H1 (cell line): ENCODE measurements at regions not wholly inside any gene's neighbourhood (a gene's known extent, or its start where the extent isn't known, plus 50 kb on each side); places are given as distances from the start of the nearest gene placed in this dataset.

Experiments used
- CTCF ChIA-PET: fragments of 300-600 bp; sonication (Branson Sonifier 250); formaldehyde crosslinking; loops from one replicate; lab custom pipeline; 2021; ENCODE audit not compliant: partially characterized antibody; lab: Charles Lee
- POLR2A ChIA-PET: fragments of 300-600 bp; sonication (Branson Sonifier 250); formaldehyde crosslinking; loops from one replicate; lab custom pipeline; 2021; ENCODE audit warnings: inconsistent platforms; ENCODE audit not compliant: partially characterized antibody; lab: Charles Lee
- DNase-seq, 2 experiments: peaks; one replicate each; pipeline versions ENCODE4 v3.0.0 to v3.0.0-alpha.2; 2010 to 2022; ENCODE audit warnings: low spot score in 2 of 2, low read depth in 1 of 2, mixed read lengths in 1 of 2
- FAIRE-seq: peaks from 2 replicates; lab custom pipeline; 2011; peaks lifted over from hg19 to GRCh38; lab: Jason Lieb, UNC
- H2AFZ ChIP-seq: 2 replicates; pipeline ENCODE4 v1.8.1; 2012; ENCODE audit warnings: low read length, inconsistent platforms
- H2AK5ac ChIP-seq: 2 replicates; pipeline ENCODE4 v1.6.1; 2013; ENCODE audit warnings: low read depth, low read length
- H2BK120ac ChIP-seq: replicated peaks from 2 replicates; pipeline ENCODE3; 2013; ENCODE audit warnings: low read depth, low read length, inconsistent platforms
- H2BK12ac ChIP-seq: 2 replicates; pipeline ENCODE4 v1.6.1; 2013; ENCODE audit warnings: low read depth, low read length
- H2BK15ac ChIP-seq: 2 replicates; pipeline ENCODE4 v1.6.1; 2013; ENCODE audit warnings: low read length
- H2BK20ac ChIP-seq: 2 replicates; pipeline ENCODE4 v1.6.1; 2013; ENCODE audit warnings: low read length
- H2BK5ac ChIP-seq: 2 replicates; pipeline ENCODE4 v1.6.1; 2013; ENCODE audit warnings: low read depth, low read length
- H3K14ac ChIP-seq: 2 replicates; pipeline ENCODE4 v1.6.1; 2013; ENCODE audit warnings: inconsistent platforms; ENCODE audit not compliant: insufficient read length
- H3K18ac ChIP-seq: 2 replicates; pipeline ENCODE4 v1.6.1; 2013; ENCODE audit warnings: low read length; ENCODE audit errors: extremely low read depth
- H3K23ac ChIP-seq: 2 replicates; pipeline ENCODE4 v1.6.1; 2013; ENCODE audit warnings: inconsistent platforms; ENCODE audit not compliant: insufficient read length
- H3K23me2 ChIP-seq: 2 replicates; pipeline ENCODE4 v1.6.1; 2013; ENCODE audit warnings: low read depth, low read length
- H3K27ac ChIP-seq: 2 replicates; pipeline ENCODE4 v1.6.1; 2011; ENCODE audit warnings: low read depth, low read length, inconsistent platforms
- H3K27me3 ChIP-seq, 4 experiments: replicated peaks in 1 of 4; 1 replicate in 1 of 4; 2 replicates in 3 of 4; pipeline versions ENCODE4 v1.6.1 to v1.8.1; 2011 to 2013; ENCODE audit warnings: low read length in 3 of 4, mild to moderate bottlenecking in 3 of 4, inconsistent platforms in 2 of 4, mixed read lengths in 2 of 4, moderate library complexity in 1 of 4; ENCODE audit not compliant: control insufficient read depth in 3 of 4, insufficient read depth in 3 of 4; ENCODE audit errors: extremely low read depth in 1 of 4
- H3K36me3 ChIP-seq, 4 experiments: 2 replicates each; pipeline versions ENCODE4 v1.6.1 to v1.8.1; 2011 to 2013; ENCODE audit warnings: mild to moderate bottlenecking in 4 of 4, low read length in 3 of 4, moderate library complexity in 2 of 4, control low read depth in 1 of 4, inconsistent platforms in 1 of 4; ENCODE audit not compliant: insufficient read depth in 4 of 4, control insufficient read depth in 2 of 4
- H3K4ac ChIP-seq: replicated peaks from 2 replicates; pipeline ENCODE3; 2013; ENCODE audit warnings: low read length, low read depth, mixed read lengths, inconsistent platforms; ENCODE audit not compliant: insufficient read length
- H3K4me1 ChIP-seq, 4 experiments: replicated peaks in 1 of 4; 1 replicate in 1 of 4; 2 replicates in 3 of 4; pipeline versions ENCODE4 v1.6.1 to v1.8.1; 2011 to 2013; ENCODE audit warnings: low read length in 3 of 4, inconsistent platforms in 2 of 4, mixed read lengths in 1 of 4; ENCODE audit not compliant: insufficient read depth in 4 of 4, control insufficient read depth in 3 of 4
- H3K4me2 ChIP-seq, 2 experiments: 2 replicates each; pipeline versions ENCODE4 v1.6.1 to v1.8.1; 2011 to 2013; ENCODE audit warnings: low read depth in 2 of 2, low read length in 2 of 2, control low read depth in 1 of 2, inconsistent platforms in 1 of 2, mild to moderate bottlenecking in 1 of 2; ENCODE audit not compliant: insufficient read depth in 1 of 2
- H3K4me3 ChIP-seq, 4 experiments: fragments of 200-600, 300-600 bp in 1 of 4; sonication (generic), shearing (Covaris generic), sonication (Bioruptor Twin) in 1 of 4; 2 replicates each; pipeline versions ENCODE4 v1.5.1 to v1.8.1; 2011 to 2016; ENCODE audit warnings: low read length in 4 of 4, low read depth in 3 of 4, control low read depth in 2 of 4, inconsistent platforms in 2 of 4, mild to moderate bottlenecking in 2 of 4, mixed read lengths in 1 of 4, moderate library complexity in 1 of 4; ENCODE audit not compliant: insufficient read depth in 2 of 4; ENCODE audit errors: extremely low read depth in 1 of 4
- H3K56ac ChIP-seq: replicated peaks from 2 replicates; pipeline ENCODE3; 2013; ENCODE audit warnings: low read depth, mild to moderate bottlenecking, mixed read lengths, low read length, inconsistent platforms; ENCODE audit not compliant: insufficient read length
- H3K79me1 ChIP-seq: 2 replicates; pipeline ENCODE4 v1.6.1; 2013; ENCODE audit warnings: low read depth, low read length, control low read depth
- H3K79me2 ChIP-seq, 2 experiments: 2 replicates each; pipeline versions ENCODE4 v1.6.1 to v1.8.1; 2012 to 2013; ENCODE audit warnings: low read length in 2 of 2, mild to moderate bottlenecking in 2 of 2, inconsistent platforms in 1 of 2; ENCODE audit not compliant: insufficient read depth in 2 of 2, control insufficient read depth in 1 of 2
- H3K9ac ChIP-seq, 4 experiments: replicated peaks in 1 of 4; 1 replicate in 1 of 4; 2 replicates in 3 of 4; pipeline versions ENCODE4 v1.6.1 to v1.8.1; 2011 to 2013; ENCODE audit warnings: low read depth in 3 of 4, low read length in 3 of 4, control low read depth in 2 of 4, mild to moderate bottlenecking in 2 of 4, moderate library complexity in 2 of 4, inconsistent platforms in 1 of 4; ENCODE audit errors: extremely low read depth in 1 of 4
- H3K9me3 ChIP-seq, 2 experiments: 2 replicates each; pipeline versions ENCODE4 v1.6.1 to v1.8.1; 2012 to 2013; ENCODE audit warnings: mild to moderate bottlenecking in 2 of 2, moderate library complexity in 2 of 2, control low read depth in 1 of 2, inconsistent platforms in 1 of 2, low read depth in 1 of 2, low read length in 1 of 2, mixed read lengths in 1 of 2; ENCODE audit not compliant: insufficient read depth in 2 of 2
- H4K20me1 ChIP-seq, 2 experiments: replicated peaks in 1 of 2; 2 replicates each; pipeline versions ENCODE3 to v1.8.1; 2011 to 2013; ENCODE audit warnings: inconsistent platforms in 2 of 2, low read length in 2 of 2, mild to moderate bottlenecking in 1 of 2; ENCODE audit not compliant: insufficient read depth in 2 of 2, control insufficient read depth in 1 of 2
- H4K5ac ChIP-seq: 2 replicates; pipeline ENCODE4 v1.6.1; 2013; ENCODE audit warnings: low read length, low read depth, mixed read lengths, inconsistent platforms; ENCODE audit not compliant: insufficient read length
- H4K8ac ChIP-seq: 2 replicates; pipeline ENCODE4 v1.8.0; 2013; ENCODE audit warnings: mild to moderate bottlenecking, moderate library complexity, low read length, inconsistent platforms; ENCODE audit not compliant: insufficient read depth; ENCODE audit errors: extremely low read depth
- H4K91ac ChIP-seq: replicated peaks from 2 replicates; pipeline ENCODE3; 2013; ENCODE audit warnings: low read length, mixed read lengths, inconsistent platforms; ENCODE audit not compliant: insufficient read length
- ASH2L ChIP-seq: fragments of 200-600, 300-600 bp; sonication (generic); IDR thresholded peaks from one replicate; pipeline ENCODE4 v1.7.1; 2017; ENCODE audit warnings: low read length
- EZH2 ChIP-seq: fragments of 200-600 bp; sonication (generic); IDR thresholded peaks from 2 replicates; pipeline ENCODE4 v1.7.1; 2012; ENCODE audit warnings: low read depth, mild to moderate bottlenecking, moderate library complexity, low read length, inconsistent platforms; ENCODE audit not compliant: severe bottlenecking
- HDAC2 ChIP-seq, 2 experiments: fragments of 300-600 bp in 1 of 2; sonication (generic) in 1 of 2; IDR thresholded peaks; 2 replicates each; pipeline ENCODE4 v1.6.1; 2011 to 2012; ENCODE audit warnings: low read depth in 2 of 2, low read length in 2 of 2, mild to moderate bottlenecking in 2 of 2, moderate library complexity in 2 of 2, borderline replicate concordance in 1 of 2, inconsistent platforms in 1 of 2
- HDAC6 ChIP-seq: IDR thresholded peaks from one replicate; pipeline ENCODE4 v1.7.1; 2012; ENCODE audit warnings: low read depth, mild to moderate bottlenecking, inconsistent platforms, low read length, moderate library complexity
- KDM1A ChIP-seq: fragments of 200-600, 300-600 bp; sonication (generic); IDR thresholded peaks from 2 replicates; pipeline ENCODE4 v1.7.1; 2016; ENCODE audit warnings: mild to moderate bottlenecking, low read length, borderline replicate concordance
- MAFK ChIP-seq: IDR thresholded peaks from 2 replicates; pipeline ENCODE4 v1.6.1; 2012; ENCODE audit warnings: low read depth, mild to moderate bottlenecking, improper control_type of control experiment, low read length
- POLR2AphosphoS5 ChIP-seq: IDR thresholded peaks from 2 replicates; pipeline ENCODE4 v1.6.1; 2011; ENCODE audit warnings: low read depth, low read length
- RAD21 ChIP-seq, 2 experiments: IDR thresholded peaks in 1 of 2; conservative IDR thresholded peaks in 1 of 2; 2 replicates each; pipeline ENCODE4 v1.6.1; 2011; ENCODE audit warnings: low read depth in 2 of 2, low read length in 2 of 2, improper control_type of control experiment in 1 of 2, inconsistent platforms in 1 of 2, mild to moderate bottlenecking in 1 of 2, moderate library complexity in 1 of 2
- RNF2 ChIP-seq: fragments of 200-900, 300-1000 bp; sonication (generic); IDR thresholded peaks from 2 replicates; pipeline ENCODE4 v1.7.1; 2016; ENCODE audit warnings: borderline replicate concordance, low read depth, mild to moderate bottlenecking, antibody characterized with exemption, low read length; ENCODE audit not compliant: poor library complexity, severe bottlenecking; ENCODE audit errors: missing control alignments
- SIN3A ChIP-seq, 2 experiments: IDR thresholded peaks in 1 of 2; conservative IDR thresholded peaks in 1 of 2; 2 replicates each; pipeline ENCODE4 v1.6.1; 2011 to 2012; ENCODE audit warnings: low read length in 2 of 2, improper control_type of control experiment in 1 of 2, low read depth in 1 of 2, mild to moderate bottlenecking in 1 of 2
- SIRT6 ChIP-seq: IDR thresholded peaks from one replicate; pipeline ENCODE4 v1.7.1; 2012; ENCODE audit warnings: low read length, inconsistent platforms
- SP2 ChIP-seq: IDR thresholded peaks from 2 replicates; pipeline ENCODE4 v1.6.1; 2012; ENCODE audit warnings: mild to moderate bottlenecking, low read length, inconsistent platforms
- SP4 ChIP-seq: IDR thresholded peaks from 2 replicates; pipeline ENCODE4 v1.6.1; 2012; ENCODE audit warnings: low read length, inconsistent platforms
- TEAD4 ChIP-seq: IDR thresholded peaks from 2 replicates; pipeline ENCODE4 v1.6.1; 2012; ENCODE audit warnings: low read depth, low read length, inconsistent platforms, mixed read lengths
- WGBS, 2 experiments: shearing (Covaris generic) in 1 of 2; methylation state at CpG; one replicate each; pipeline versions ENCODE4 v1.1.6 to v1.1.7; 2013 to 2015; ENCODE audit warnings: low lambda C conversion rate in 2 of 2, mixed read lengths in 2 of 2, inconsistent platforms in 1 of 2, low coverage in 1 of 2, missing lambda C conversion rate in 1 of 2; ENCODE audit not compliant: insufficient replicate concordance in 2 of 2, insufficient coverage in 1 of 2, insufficient read length in 1 of 2; ENCODE audit errors: extremely low coverage in 1 of 2, missing lambda C conversion rate in 1 of 2; 5-methylcytosine and 5-hydroxymethylcytosine counted together

DNA sequence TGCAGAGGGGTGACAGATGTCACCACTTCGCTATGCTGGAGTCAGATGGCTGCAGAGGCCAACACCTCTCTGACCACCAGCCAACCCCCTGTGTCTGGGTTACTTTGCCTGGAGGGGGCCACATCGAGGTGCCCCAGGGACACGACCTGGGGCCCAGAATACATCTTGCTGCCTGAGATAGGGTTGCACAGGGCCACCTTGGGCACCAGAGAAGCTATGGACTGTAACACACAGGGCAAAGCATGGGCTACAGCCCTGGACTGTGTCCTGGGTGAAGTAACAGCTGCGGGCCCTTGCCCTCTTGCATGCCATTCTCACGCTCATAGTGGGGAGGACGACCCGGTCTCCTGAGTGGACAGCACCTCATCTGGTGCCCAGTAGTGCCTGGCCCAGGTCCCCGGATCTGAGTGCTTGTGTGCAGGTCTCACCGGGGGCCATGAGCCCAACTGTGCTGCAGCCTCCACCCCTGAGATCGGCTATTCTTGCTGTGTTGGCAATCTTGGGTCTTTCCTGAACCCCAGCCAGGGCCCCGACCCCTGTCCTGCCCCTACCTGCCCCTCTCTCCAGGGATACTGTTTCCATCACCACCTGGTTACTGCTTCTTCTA lies 115.2 kb upstream of the GDF10 start:
- FAIRE-seq (no peak), DNase-seq (no peak)
- Histone ChIP-seq H3K4me1 (no peaks in the 10 kb centered on the region), H3K18ac (no peak overlapping the region), H4K8ac (no peak overlapping the region), H3K9ac (no peak overlapping the region), H2AFZ (no peak overlapping the region), H3K23me2 (no peaks in the 10 kb centered on the region), H2BK20ac (no peak overlapping the region), H3K14ac (no peak overlapping the region), H3K79me2 (no peaks in the 10 kb centered on the region), H3K9me3 (no peaks in the 10 kb centered on the region; a peak in 1 of 4 replicates), H3K4ac (no peak overlapping the region), H2BK120ac (no peak overlapping the region), H3K56ac (no peak overlapping the region), H2AK5ac (no peak overlapping the region), H3K36me3 (no peaks in the 10 kb centered on the region), H4K91ac (no peak overlapping the region), H2BK15ac (no peak overlapping the region), H3K4me3 (no peak overlapping the region), H3K79me1 (no peaks in the 10 kb centered on the region), H2BK5ac (no peak overlapping the region), H3K27ac (no peak overlapping the region), H3K4me2 (no peak overlapping the region), H4K5ac (no peak overlapping the region), H3K27me3 (no peaks in the 10 kb centered on the region), H2BK12ac (no peak overlapping the region), H3K23ac (no peak overlapping the region), H4K20me1 (no peaks in the 10 kb centered on the region)
- WGBS, 2 experiments = 94% methylated on average over 11 of the region's 11 CpGs; no CpG with 5 or more reads in 1 of the 2 experiments
- POLR2A ChIA-PET = no interaction called here
- CTCF ChIA-PET = no interaction called here
- TF ChIP-seq TEAD4 = no peak
- TF ChIP-seq ASH2L = no peak
- TF ChIP-seq SP2 = no peak
- TF ChIP-seq RNF2 = no peak
- TF ChIP-seq KDM1A = no peak
- TF ChIP-seq SP4 = no peak
- no peak for TF ChIP-seq SIN3A (conservative IDR thresholded peaks at IDR 0.05 in 1 of 2, IDR thresholded peaks at IDR 0.05 in 1 of 2; ENCODE audit: low read depth in 1 of 2, low read length in 2 of 2)
- TF ChIP-seq MAFK = no peak
- TF ChIP-seq HDAC6 = no peak
- TF ChIP-seq EZH2 = no peak
- TF ChIP-seq SIRT6 = no peak
- TF ChIP-seq POLR2AphosphoS5 = no peak
- no peak for TF ChIP-seq HDAC2 (IDR thresholded peaks at IDR 0.05; ENCODE audit: borderline replicate concordance in 1 of 2, low read depth in 2 of 2, low read length in 2 of 2)
- TF ChIP-seq RAD21 (IDR thresholded peaks at IDR 0.05 in 1 of 2, conservative IDR thresholded peaks at IDR 0.05 in 1 of 2; ENCODE audit: low read depth in 2 of 2, low read length in 2 of 2) = no peak
